ENCODE measurements at regions not wholly inside any gene's neighbourhood (a gene's known extent, or its start where the extent isn't known, plus 50 kb on each side); places are given as distances from the start of the nearest gene placed in this dataset.

DNA sequence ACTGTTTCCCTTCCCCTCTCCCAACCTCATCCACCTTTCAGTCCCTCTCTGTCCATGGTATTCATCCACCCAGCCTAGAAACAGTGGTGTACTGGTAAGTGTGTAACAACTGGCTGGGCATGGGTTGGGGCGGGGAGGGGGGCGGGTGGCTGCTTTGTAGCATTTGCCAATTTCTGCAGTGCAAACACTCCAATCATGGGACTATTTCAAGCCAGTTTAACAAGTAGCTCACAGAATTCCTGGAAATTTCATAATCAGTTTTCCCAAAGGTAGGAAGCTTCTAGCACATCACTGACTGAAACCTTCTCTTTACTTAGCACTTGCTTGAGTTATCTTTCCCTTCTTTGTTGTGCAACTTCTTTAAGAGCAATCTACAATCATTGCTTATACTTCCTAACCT lies 100.8 kb upstream of the WASF3 start:
- no peak for DNase-seq (ENCODE audit: extremely low read depth in 1 of 2, low read depth in 1 of 2)

DNA sequence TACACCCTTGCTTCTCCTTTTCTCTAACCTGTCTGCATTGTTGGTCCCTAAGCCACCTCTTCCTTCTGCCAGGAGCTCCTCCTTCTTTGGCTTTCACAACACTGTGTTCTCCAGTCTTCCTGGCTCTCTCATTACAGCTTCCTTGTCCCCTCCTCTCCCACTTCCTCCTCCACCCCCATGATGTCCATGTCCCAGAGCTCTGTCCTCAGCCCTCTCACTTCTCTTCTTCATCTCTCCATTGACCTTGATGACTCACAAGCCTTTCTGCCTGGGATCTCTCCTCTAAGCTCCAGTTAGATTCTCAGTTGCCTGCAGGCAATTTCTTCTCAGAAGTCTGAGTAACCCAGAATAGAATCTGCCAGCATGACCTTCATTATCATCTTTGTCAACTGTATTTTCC lies 100.3 kb upstream of the WASF3 start:
- no peak for DNase-seq (ENCODE audit: extremely low read depth in 1 of 2, low read depth in 1 of 2)

DNA sequence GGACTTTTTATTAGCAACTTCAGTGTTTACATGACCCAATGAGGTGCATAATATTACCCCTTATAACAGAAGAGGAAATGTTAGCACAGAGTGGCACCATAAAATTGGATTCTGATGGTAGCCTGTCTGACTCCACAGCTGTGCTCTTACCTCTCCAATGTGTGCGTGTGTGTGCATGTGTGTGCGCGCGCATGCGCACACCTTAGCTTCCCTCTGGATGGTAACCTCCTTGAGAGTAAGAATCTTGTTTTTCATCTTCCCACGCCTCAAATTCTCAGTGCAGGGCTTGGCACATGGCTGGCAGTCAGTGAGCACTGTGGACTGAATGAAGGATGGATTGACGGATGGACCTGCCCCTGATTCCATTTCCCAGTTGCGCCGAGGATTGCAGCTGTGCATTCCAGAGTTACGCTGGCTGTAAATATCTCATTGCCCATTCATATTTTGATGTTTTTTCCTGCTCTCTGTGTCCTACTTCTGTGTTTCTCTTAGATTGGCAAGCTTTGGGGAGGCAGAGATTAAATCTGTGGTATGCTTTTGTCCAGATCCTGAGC lies 99.2 kb upstream of the WASF3 start:
- DNase-seq (ENCODE audit: extremely low read depth in 1 of 2, low read depth in 1 of 2), result no peak

DNA sequence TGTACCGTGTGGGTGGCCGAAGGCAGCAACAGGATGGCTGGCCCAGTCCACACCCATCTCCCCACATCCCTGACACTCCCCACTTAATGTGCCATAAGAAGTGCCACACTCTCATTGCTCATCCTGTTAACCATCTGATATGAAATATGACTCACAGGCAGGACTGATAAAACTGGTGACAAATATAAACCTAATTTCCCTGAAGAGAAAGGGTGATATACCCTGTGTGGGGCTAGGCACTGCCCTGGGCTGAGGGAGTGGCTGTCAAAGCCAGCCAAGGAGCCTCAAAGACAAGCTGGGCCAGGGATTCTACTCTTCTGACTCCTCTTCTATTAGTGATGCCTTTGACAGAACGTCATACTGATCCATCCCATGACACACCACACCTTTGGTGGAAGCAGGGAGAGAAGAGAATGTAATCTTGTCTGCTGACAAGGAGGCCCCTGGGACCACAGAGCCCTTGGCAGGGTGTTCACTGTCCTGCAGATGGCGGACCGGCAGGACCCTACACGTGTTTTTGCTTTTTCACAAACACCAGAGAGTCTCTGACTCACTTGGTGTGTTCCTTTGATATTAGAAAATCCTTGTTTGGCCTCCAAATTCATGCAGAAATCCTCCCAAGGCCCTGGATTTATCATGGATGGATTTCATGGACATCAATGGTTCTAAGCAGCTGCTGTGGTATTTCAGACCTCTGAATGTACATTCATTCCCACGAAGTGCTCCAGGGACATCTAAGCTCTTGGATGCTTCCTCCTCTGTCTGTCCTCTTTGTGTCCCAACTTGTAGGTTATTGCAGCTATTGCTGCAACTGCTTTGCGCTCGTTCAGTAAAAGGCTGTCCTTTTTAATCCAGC lies 98.0 kb upstream of the WASF3 start:
- no peak for DNase-seq (ENCODE audit: extremely low read depth in 1 of 2, low read depth in 1 of 2)

DNA sequence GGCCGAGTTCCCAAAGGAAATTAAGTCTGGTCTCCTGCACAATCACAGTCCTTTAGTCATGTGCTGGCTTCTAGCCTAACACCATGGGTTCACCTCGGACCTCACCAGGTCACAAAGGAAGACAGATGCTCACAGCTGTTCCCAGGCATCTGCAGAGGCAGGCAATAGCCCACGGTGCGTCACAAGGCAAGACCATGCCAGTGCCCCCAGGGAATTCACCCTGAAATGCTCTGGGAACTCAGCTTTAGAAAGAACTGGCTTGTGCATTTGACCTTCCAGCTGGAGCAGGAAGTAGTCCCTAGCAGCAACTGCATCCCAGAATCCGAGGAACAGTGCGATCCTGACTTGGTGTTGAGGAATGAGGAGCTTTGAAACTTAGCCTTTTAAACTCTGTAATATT lies 96.8 kb upstream of the WASF3 start:
- no peak for DNase-seq (ENCODE audit: extremely low read depth in 1 of 2, low read depth in 1 of 2)

DNA sequence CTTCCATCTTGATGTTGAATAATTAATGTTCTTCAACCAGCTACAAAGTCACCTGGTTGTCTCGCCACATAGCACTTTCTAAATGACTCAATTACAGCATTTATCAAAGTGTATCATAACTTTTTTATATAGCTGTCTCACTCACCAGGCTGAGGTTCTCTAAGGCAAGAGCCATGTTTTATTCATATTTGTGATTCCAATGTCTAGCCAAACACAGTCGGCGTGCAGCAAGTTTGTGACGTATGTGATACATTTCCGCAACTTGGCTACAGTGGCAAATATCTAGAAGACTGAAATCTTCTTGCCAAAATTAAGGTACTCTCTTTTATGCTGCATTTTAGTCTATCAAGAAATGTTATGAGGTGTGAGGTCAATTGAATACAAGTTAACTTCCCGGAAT lies 94.2 kb upstream of the WASF3 start:
- no peak for DNase-seq (ENCODE audit: extremely low read depth in 1 of 2, low read depth in 1 of 2)

DNA sequence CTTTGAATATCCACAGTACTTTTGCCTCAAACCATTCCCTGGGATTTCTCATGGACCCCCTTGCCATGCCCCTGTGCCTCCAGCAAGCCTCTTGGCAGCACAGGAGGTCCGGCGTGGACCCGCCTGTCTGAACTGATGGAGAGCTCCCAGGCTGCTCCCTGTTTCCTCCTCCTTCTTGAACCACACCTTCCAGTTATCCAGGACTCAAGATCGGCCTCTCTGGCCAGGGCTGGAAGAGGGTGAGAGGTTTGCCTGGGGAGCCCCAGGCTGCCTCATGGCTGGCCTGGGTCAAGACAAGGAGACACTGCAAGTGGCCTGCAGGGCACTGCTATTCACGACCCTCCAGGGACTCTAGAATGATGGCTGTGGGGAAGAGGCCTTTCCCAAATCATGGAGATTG lies 93.6 kb upstream of the WASF3 start:
- DNase-seq (ENCODE audit: extremely low read depth in 1 of 2, low read depth in 1 of 2), result no peak

DNA sequence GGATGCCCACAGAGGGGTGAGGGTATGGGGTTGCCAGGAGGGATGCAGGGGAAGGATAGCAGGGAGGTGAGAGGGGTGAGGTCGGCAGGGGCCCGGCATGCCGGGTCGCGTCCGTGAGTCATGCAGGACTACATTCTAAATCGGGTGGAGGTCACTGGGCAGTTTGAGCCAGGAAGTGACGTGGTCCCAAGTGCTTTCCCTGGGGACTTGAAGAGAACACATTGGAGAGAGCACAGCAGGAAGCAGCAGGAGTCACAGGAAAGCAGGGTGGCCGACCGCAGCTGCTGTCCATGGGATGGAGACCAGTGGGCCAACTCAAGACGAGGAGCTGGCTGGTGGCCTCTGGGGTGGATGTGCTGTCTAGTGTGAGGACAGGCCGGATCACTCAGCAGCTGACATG lies 92.0 kb upstream of the WASF3 start:
- no peak for DNase-seq (ENCODE audit: extremely low read depth in 1 of 2, low read depth in 1 of 2)

DNA sequence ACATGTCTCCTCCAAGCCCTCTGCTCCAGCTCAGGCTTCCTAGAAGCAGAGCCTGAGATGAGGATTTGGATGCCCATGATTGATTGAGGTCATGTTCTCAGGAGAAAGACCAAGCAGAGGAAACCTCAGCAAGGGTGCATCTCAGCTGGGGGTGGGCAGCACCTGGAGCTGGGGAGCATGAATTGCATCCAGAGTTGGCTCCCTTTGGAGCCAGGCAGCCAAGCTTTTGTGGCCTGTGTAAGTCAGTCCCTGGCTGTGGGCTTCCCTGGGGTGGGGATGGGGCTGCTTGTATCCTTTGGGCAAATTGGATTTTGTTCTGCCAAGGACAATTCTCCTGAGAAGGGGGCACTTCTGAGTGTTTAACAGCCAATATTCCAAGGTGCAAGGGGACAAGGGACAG lies 91.5 kb upstream of the WASF3 start:
- DNase-seq (ENCODE audit: extremely low read depth in 1 of 2, low read depth in 1 of 2), result no peak

DNA sequence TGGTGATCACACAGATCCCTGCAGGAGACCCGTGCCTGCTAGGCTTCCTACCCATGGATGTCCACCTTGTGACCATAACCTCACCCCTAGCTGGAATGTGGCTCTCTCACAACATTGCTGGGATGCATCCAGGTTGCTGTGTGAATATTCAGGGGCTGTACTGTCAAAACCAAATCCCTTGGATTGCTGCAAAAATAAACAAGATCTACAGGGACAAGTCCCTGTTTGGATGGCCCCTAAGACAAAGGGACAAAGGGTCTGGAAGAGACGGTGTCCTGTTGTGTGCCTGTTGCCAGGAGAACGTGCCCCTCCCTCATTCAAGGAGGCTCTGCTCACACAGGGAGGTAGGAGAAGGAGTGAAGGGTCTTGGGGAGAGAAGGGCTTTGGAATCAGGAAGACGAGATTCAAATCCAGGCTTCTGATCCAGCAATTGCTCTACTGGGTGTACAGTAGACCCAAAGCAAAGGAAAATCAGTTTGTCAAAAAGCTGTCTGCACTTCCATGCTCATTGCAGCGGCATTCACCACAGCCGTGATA lies 89.2 kb upstream of the WASF3 start:
- DNase-seq (ENCODE audit: extremely low read depth in 1 of 2, low read depth in 1 of 2), result no peak

DNA sequence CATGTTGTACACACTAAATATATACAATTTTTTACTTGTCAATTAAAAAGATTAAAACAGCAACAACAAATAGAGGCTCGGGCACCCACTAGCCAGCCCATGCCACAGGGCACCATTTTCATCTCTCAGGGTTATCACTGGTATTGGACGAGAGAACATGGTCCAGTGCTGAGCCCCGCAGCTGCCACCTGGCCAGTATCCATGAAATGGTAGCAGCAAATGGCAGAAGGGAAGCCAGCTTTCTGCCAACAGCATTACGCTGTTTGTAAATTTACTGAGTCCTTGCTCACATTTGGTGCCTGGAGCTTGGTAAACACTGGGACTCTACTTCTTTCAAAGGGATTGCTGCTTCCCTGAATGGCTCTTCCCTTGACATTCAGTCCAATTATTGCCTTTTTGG lies 87.9 kb upstream of the WASF3 start:
- no peak for DNase-seq (ENCODE audit: extremely low read depth in 1 of 2, low read depth in 1 of 2)

DNA sequence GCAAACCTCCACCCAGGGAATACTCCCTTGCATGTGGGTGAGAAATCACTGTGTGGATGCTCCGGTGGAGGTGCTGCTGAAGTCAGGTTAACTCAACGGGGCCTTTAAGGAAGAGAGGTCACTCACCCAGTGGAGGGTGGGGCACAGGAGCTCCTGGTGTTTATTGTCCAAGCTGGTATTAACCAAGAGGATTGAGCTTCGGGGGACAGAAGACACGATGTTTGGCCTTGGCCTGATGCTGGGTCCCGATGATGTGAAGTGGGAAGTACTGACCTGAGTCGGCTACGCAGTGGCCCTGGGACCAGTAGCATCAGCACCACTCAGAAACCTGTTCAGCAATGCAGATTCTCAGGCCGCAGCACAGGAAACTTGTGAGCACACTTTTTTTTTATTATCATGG lies 85.7 kb upstream of the WASF3 start:
- DNase-seq (ENCODE audit: extremely low read depth in 1 of 2, low read depth in 1 of 2), result no peak

DNA sequence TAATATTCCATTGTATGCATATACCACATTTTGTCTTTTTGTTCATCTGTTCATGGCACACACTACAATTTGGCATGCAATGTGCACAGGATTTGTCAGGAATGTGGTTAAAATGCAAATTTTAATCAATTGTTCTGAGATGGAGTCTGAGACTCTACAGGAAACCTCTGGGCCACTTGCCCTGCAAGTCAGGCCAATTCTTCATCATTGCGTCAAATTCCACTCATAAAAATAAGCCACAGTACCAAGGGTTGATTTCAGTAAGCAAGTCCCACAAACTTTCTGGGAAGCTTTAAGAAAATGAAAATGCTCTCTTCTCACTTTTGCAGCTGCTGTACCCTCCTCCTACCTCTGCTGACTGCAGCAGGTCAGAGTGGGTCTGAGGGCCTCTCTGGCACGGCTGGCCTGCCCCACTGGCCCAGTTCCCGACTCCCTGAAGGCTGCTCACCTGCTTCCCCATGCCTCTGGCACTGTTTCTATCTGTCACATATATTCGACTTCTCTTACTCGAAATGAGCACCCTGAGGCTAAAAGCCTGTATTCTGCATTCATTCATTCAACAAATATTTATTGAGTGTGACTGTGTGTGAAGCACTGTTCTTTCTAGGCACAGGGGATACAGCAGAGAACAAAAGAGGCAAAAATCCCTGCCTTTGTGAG lies 83.8 kb upstream of the WASF3 start:
- DNase-seq (ENCODE audit: extremely low read depth in 1 of 2, low read depth in 1 of 2), result no peak

DNA sequence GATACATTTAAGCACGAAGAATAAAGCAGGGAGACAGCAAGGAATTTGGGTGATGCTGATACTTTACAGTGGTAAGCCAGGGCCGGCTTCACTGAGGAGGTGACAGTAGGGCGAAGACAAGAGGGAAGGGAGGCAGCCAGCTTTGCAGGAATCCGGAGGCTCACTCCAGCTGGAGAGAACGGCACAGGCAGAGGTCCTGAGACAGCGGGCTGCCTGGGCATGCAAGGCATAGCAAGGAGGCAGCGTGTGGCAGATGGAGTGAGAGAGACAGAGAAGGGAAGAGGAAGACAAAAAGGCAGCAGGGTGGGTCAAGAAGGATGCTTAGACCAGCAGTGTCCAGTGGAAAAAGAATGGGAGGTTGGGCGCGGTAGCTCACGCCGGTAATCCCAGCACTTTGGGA lies 83.2 kb upstream of the WASF3 start:
- DNase-seq (ENCODE audit: extremely low read depth in 1 of 2, low read depth in 1 of 2), result no peak

DNA sequence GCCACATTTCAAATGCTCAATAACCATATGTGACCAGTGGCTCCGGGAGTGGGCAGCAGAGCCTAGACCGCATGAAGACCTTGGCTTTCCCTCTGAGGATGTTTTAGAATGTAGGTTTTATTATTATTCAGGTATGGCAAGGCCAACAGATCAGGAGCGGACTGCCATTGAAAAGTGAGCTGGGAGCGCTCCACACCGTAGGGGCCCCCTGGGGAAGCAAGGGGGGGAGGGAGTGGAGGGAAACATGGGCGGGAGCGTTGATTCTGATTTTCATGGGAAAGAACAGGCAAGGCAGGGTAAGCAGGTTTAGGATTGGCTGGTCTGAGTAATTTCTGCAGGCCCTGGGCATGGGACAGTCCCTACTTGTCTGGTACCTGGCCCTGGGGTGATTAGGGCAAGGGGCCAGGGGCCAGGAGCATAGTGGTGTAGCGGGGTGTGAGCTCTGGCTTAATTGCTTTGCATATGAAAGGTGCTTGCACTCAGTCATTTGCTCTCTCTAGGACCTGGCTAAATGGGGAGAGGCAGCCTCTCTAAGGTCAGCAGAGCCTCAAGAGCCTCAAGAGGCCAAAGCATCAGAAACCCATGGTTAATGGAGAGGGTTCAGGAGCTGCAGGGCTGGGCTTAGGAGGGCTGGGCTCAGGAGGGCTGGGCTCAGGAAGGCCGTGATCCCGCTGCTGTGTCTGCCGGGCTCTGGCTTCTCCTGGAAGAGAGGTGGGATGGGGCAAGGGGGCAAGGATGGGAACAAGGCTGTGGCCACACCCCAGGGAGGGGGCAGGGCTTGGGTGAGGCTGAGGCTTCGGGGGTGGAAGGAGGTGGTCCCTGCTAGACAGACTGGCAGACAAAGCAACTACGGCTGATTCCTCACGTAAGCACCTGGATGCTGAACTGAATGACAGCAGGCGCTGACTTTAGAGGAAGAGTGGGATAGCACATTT lies 82.0 kb upstream of the WASF3 start:
- DNase-seq (ENCODE audit: extremely low read depth in 1 of 2, low read depth in 1 of 2), result no peak

DNA sequence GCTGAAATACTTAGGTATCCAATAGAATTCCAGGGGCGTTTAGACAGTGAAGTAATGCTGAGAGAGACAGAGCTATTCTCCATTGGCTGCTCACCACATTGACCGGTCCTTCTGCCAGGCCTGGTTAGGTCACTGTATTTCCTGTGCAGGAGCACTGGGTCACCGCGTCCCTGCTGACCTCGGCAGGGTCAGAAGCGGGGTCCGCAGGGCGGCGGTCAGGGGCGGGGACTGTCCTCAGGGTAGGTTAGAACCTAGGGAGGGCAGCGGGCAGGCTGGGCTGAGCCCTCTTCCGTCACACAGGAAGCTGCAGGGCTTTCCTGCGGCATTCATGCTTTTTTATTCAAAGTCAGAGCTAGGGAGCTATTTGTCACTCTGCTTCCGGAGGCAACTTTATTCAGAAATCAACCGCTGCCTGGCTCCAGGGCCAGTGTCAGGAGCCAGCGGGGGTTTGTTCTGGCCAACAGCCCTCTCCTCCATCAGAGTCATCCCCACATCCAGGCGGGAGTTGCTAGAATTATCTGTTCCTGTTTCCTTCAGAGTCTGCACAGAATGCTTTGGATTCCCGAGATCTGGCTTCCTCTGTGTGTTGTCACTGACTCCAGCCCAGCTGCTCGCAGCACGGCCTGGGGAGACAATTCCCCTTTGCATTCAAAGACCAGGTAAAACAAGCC lies 81.2 kb upstream of the WASF3 start:
- no peak for DNase-seq (ENCODE audit: extremely low read depth in 1 of 2, low read depth in 1 of 2)

DNA sequence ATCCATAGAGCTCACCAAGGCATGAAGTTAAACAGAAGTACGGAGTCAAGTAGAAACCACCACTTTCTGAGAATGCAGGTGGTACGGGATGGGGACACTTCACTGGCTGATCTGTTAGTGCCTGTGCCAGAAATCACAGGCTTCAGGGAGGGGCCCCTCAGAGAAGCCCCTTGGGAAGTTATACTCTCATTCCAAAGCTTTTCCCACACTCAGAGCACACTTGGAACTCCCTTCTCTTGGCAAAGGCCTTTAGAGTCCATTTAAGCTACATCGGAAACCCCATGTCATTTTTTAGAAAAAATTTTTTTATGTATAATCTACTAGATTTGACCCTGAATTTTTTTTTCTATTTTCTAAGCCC lies 80.7 kb upstream of the WASF3 start:
- no peak for DNase-seq (ENCODE audit: extremely low read depth in 1 of 2, low read depth in 1 of 2)

DNA sequence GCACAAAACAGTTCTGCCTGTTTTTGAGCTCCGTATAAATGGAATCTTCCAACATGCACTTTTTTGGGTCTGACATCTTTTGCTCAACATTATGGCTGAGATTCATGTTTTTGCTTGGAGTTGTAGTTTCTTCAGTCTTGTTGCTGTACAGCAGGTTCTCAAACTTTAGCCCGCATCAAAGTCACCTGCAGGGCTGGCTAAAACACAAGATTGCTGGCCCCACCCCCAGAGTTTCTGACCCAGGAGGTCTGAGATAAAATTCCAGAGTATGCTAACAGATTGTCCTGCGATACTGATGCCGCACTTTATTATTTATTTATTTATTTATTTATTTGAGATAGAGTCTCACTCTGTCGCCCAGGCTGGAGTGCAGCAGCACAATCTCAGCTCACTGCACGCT lies 79.8 kb upstream of the WASF3 start:
- no peak for DNase-seq (ENCODE audit: extremely low read depth in 1 of 2, low read depth in 1 of 2)

DNA sequence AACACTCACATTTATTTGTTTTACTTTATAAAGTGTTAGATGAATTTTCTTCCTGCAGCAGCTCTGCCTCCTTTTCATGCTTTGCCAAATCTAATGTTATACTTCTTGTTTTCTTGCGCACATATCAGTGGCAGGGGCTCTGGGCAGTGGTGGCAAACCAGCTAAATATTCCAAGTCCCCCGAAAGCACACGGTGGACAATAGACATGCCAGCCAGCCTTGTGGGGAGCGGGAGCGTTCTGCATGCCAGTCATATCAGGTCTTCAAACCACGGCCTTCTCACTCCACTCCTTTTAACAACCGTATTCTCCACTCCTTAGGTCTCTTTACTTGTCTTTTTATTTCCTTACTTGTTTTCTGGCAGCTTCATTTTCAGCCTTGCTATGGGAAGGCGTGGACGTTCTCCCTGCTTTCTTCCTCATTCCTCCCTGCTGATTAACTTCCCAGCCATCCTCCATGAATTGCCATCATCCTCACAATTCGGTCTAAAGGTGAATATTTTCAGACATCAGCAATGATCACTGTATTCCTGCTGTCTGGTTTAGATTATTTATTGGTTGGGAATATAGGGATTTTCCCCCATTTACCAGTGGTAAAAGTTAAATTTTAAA lies 77.1 kb upstream of the WASF3 start:
- DNase-seq (ENCODE audit: extremely low read depth in 1 of 2, low read depth in 1 of 2), result no peak
